Stimulated activated CD4-positive, alpha-beta T cell treated with anti-CD3 and anti-CD28 coated beads, Interleukin-12 subunit alpha, Interleukin-12 subunit beta, amount 100 ng/mL, for 48 hours (primary cell): ENCODE measurements at regions not wholly inside any gene's neighbourhood (a gene's known extent, or its start where the extent isn't known, plus 50 kb on each side); places are given as distances from the start of the nearest gene placed in this dataset.

Experiments used
- DNase-seq, 3 donors: peaks; one replicate each; pipeline ENCODE4 v3.0.0-alpha.2; 2020; ENCODE audit warnings: low read depth in 2 of 3, low spot score in 1 of 3

DNA sequence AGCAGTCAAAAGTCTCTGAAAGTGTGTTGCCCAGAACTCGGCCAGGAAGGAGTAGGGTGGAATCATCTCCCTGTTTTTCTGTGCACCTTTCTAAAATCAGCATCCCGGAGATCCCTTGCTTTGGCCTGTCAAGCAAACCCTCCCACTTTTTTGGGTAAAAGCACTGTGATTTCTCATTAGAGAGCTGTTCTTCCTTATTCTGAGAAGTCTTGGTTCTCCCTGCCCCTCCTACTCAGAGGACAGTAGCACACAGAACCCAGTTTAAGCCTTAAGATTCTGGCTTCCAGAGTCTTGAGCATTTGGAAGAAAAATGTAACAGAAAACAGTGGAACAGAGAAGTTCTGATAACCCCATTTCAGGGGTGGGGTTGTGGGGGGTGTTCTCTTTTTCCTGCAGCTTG is 52.6 kb upstream of the KATNAL1 start:
- DNase-seq, result no peak

DNA sequence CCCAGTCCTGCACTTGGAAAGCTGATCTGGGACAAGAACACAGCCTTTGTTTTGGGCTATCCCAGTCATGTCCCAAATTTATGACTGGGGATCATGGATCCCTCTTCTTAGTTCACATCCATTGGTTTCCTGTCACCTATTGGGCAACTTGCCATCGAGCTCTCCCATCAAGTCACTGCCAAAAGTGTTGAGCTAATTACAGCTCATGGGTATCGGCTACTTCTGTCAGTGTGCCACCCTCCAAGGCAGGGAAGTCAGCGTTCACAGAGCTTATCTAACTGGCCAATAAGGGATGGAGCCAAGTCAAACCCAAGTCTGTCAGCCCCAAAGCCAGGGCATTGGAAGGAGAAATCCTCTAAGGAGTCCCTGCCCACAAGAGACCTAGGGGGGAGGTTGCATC is 53.2 kb upstream of the KATNAL1 start:
- no peak for DNase-seq

DNA sequence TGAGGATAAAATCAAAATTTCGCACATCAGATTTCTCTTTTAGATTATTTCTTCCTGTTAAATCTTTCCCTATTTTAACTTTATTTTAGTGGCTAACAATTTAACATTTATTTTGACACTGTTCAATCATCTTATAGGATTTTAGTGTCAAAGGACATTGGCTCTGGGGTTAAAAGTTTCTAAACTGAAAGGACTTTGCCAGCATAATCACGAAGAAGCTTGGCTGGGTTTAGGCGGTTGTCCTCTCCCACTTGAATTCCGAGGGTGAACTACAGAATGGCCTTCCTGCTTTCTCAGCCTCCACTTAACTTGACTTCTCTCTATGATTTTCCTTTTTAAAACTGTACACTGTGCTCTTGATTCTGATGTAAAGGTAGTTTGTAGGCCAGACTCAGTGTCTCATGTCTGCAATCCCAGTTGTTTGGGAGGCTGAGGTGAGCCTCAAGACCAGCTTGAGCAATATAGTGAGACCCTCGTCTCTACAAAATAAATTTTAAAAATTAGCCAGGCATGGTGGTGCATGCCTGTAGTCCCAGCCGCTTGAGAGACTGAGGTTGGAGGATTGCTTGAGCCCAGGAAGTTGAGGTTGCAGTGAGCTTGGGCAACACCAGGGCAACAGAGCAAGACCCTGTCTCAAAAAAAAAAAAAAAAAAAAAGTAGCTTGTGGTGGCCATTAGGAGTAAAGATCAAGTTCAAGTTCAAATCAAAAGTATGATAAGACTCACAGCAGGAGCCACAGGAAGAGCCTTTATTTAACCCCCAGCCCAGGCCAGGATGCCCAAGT is 54.8 kb upstream of the KATNAL1 start:
- no peak for DNase-seq

DNA sequence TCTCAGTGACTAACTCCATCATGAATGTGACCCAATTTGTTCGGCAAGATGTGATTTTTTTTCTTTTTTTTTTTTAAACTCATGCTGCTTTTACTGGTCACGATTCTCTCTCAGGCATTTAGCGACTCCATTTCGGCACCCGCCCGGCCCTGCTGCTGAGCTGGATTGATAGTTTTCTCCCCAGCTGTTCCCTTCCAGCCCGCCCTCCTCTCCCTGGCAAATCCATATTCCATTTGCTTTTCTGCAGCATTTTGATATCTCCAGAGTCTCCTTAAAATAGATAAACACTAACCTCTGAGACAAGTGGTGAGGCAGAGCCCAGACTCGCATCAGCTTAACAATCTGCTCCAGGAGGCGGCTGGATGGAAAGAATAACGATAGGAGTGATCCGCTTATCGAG is 55.5 kb upstream of the KATNAL1 start:
- no peak for DNase-seq

DNA sequence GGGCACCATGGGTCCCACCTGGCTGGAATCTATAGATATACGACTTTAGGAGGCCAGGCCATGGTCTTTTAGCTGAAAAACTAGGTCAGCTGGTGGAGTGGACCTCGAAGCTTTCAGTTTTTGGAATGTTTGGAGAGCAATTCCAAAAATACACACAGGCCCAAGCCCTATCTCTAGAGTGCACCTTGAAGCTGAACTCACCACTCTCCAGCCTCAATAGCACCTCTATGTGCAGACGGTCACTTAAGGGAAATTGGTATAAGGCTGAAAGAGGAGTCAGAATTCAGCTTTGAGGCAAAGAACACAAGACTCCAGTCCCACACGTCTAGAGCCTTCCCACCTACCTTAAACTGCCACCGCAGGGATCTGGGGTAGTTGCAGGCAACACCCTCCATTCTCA is 56.4 kb upstream of the KATNAL1 start:
- no peak for DNase-seq

DNA sequence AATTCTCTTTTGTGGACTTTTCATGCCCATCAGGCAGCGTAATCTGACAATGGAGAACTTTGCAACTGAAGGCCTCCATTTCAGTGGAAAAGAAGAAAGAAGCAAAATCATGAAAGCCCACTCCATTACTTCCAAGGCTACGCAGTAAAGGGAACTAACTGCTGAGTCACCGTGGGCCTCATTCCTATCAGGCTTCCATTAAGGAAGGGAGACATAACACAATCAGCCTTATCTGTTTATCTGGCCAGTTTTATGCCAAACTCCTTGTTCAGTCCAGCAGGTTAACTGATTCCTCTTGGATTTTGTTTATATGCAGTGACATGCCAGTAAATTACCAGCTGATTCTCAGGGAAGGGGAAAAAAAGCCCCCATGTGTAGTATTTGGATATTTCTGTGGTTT is 56.8 kb upstream of the KATNAL1 start:
- no peak for DNase-seq

DNA sequence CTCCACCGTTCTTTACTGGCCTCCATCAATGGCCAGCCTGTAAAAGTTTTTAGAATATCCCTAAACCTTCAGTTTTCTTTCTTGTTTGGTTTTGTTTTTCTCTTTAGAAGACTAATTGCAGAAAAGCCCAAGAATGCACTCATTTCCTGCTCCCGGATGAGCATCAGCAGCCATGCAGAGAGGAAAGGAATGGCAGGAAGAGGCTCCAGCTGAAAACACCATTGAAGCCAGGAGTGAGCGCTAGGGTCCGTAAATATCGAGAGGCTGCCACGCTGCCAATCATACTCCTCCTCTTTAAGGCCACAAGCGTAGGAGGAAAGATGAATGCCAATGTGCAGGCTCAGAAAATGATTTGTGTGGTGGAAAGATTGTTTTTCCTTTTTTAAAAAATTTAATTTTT is 57.4 kb upstream of the UBE2L5 start:
- DNase-seq, result no peak

DNA sequence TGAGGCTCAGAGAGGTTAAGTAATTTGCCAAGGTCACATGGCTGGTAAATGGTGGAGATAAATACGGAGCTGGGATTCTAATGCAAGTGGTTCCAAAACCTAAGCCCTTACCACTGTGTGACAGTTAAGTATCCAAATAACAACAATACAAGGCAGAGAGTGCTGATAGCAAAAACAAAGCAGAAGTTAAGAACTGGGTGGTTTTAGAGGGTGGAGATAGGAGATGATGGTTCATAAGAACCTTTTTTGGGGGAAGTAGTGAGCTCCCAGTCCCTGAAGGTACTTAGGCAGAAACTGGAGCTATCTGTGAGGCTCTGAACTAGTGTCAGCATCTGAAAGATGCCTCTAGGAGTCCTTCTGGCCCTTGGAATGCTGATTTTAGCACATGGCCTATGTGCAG is 56.2 kb upstream of the UBE2L5 start:
- no peak for DNase-seq

DNA sequence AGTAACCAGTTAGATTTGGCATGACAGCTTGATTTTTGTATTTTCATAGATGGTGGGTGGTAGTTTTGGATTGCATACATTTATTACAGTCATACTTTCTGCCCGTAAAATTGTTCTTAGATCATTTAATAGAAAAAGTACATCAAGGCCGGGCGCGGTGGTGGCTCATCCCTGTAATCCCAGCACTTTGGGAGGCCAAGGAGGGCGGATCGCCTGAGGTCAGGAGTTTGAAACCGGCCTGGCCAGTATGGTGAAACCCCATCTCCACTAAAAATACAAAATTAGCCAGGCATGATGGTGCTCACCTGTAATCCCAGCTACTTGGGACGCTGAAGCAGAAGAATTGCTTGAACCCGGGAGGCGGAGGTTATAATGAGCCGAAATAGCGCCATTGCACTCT is 55.0 kb upstream of the UBE2L5 start:
- DNase-seq, result no peak

DNA sequence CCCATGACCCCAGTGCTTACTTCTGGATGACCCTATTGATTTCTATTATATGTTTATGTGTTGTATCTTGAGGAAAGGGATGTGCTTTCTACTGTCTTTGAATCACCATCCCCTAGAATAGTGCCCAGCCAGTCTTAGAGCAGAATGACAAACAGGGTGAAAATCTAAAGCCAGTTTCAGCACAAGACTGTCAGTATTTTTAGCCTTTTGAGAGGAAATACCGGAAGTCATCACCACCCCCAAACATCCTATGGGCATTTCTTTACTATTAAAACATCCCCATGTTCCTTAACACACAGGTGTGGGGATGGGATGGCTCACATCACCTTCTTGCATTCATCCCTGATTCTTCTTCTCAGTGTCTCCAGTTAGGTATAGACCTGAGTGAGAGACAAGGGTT is 52.1 kb upstream of the UBE2L5 start:
- no peak for DNase-seq

DNA sequence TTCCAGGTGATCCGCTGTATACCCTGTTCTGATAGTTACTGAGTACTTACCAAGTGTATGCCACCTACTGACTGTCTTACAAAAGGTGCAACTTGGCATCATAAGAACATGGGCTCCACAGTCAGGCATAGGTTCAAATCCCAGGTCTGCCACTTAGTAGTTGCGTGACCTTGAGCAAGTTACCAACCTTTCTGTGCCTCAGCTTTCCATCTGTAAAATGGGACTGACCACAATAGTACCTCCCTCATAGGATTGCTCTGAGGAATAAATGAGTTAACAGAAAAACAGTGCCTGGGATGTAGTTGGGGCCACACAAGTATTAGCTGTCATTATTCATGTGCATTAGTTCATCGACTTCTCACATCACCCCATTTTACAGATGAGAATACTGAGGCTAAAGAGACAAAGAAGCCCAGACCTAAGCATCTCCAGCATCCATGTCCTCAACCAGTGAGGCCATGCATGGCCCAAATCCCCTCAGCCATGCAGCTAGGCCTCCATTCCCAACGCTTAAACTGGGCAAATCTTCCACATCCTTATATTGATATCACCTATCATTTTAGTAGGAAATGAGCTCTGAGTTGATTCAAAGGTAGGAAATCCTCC is 51.3 kb upstream of the UBE2L5 start:
- DNase-seq, result no peak

DNA sequence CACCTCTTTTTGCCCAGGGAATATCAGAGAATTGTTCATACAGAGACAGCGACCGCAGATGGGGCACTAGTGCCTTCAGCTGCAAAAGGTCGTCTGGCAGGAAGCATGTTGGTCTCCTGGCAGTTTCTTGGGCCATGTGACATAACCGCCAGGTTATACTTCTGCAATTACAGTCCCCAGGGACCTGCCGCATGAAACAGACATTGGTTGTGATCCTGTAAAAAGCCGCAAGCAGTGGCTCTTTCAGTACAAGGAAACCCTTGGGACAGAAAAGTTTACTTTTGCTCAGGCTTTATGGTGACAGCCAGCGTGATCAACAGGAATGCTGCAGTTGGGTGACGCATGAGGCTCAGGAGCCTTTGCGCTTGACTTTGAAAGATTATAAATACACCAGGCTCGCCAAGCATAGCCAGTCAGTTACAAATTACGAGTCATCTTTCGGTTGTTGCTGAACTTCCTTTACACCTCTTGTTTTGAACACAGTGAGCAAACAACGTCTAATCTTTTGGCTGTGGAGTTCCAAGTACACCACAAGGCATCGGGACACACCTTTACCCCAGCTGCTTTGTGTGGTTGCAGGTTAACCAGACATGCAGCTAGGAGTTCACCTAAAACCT is 50.5 kb upstream of the UBE2L5 start:
- peak in 1 of 3 donors; percentile 27 for DNase-seq
